NCI-H69 (cell line): ENCODE measurements at regions not wholly inside any gene's neighbourhood (a gene's known extent, or its start where the extent isn't known, plus 50 kb on each side); places are given as distances from the start of the nearest gene placed in this dataset.

Experiments used
- DNase-seq: peaks from one replicate; lab custom pipeline; 2025; lab: John Stamatoyannopoulos, UW

GRCh38 chr6:138550346-138550767, 51.1 kb upstream of the NHSL1 start:
- DNase-seq = no peak

- DNase-seq = no peak
Observed at GRCh38 chr6:138554146-138554545, 54.9 kb upstream of the NHSL1 start.

GRCh38 chr6:138555421-138555988, 56.2 kb upstream of the NHSL1 start:
- peak; percentile 57 for DNase-seq

GRCh38 chr6:138557147-138557546, 57.9 kb upstream of the NHSL1 start:
- no peak for DNase-seq

- peak; percentile 28 for DNase-seq
Observed at GRCh38 chr6:138559143-138559542, 59.8 kb upstream of the NHSL1 start.

GRCh38 chr6:138560130-138560860, 61.0 kb upstream of the NHSL1 start:
- no peak for DNase-seq

- no peak for DNase-seq
Observed at GRCh38 chr6:138562691-138563090, 63.4 kb upstream of the NHSL1 start.

GRCh38 chr6:138563231-138563630, 63.9 kb upstream of the NHSL1 start:
- DNase-seq = no peak

- peak; percentile 17 for DNase-seq
Observed at GRCh38 chr6:138563650-138564049, 64.4 kb upstream of the NHSL1 start.

GRCh38 chr6:138564170-138564721, 65.0 kb upstream of the NHSL1 start:
- no peak for DNase-seq

- no peak for DNase-seq
Observed at GRCh38 chr6:138567052-138567451, 67.8 kb upstream of the NHSL1 start.

- DNase-seq = no peak
Observed at GRCh38 chr6:138568997-138569396, 69.7 kb upstream of the NHSL1 start.

- no peak for DNase-seq
Observed at GRCh38 chr6:138569554-138569953, 70.3 kb upstream of the NHSL1 start.

GRCh38 chr6:138569970-138570724, 70.9 kb upstream of the NHSL1 start:
- peak; percentile 52 for DNase-seq

- DNase-seq = peak; percentile 80
Observed at GRCh38 chr6:138570725-138571029, 71.4 kb upstream of the NHSL1 start.

- DNase-seq = peak; percentile 71
Observed at GRCh38 chr6:138571181-138571580, 71.9 kb upstream of the NHSL1 start.

GRCh38 chr6:138571585-138572166, 72.4 kb upstream of the NHSL1 start:
- DNase-seq = peak; percentile 79

GRCh38 chr6:138572167-138572875, 73.0 kb upstream of the NHSL1 start:
- peak; percentile 99 for DNase-seq

- DNase-seq = peak; percentile 37
Observed at GRCh38 chr6:138572885-138573284, 73.6 kb upstream of the NHSL1 start.

GRCh38 chr6:138575257-138575656, 76.0 kb upstream of the NHSL1 start:
- peak; percentile 23 for DNase-seq

GRCh38 chr6:138576313-138576712, 77.0 kb upstream of the NHSL1 start:
- DNase-seq = peak; percentile 98
